ENCODE measurements at regions not wholly inside any gene's neighbourhood (a gene's known extent, or its start where the extent isn't known, plus 50 kb on each side); places are given as distances from the start of the nearest gene placed in this dataset.

DNA sequence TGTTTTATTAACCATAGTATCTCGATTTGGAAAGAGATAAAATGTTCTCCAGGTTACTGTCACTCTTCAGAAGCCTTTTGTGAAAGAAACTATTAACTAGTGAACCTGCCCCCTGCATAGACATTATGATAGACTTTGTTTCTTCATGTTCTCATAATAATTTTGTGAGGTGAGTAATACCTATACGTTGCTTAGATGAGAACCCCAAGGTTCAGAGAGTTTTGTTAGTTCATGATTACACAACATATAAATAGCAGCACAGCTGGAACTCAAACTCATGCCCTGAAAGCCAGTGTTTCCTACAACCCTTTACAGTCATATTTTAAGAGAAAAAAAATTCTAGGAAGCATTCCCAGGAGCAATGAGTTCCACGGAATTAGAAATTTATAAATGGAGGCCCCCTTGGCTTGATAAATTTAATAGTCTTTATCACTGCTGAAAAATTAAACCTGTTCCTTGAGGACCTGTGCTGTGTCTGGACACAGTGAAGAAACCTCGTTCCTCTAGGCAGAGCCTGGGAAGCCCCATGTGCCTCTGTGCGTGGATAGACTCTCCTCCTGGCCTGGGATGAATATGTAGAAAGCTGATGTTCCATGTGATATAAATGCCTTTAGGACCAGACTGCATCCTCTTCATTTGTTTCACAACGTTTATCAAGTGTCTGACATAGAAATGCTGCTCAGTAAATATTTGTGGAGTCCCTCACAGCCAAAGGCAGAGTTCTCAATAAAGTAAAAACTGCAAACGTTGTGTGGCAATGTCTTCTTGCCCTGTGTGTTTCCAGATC is 1257.0 kb upstream of the GYPC start:
- ChIA-PET CTCF (no interaction called here), POLR2A (no interaction called here)
- intact Hi-C loops (cut with micrococcal nuclease) = no loop called here
- H3K27me3 ChIP-seq (replicated peaks in 1 of 4; ENCODE audit: control extremely low read depth in 1 of 4, control insufficient read depth in 3 of 4, insufficient read depth in 4 of 4, low read length in 3 of 4) = no peaks in the 10 kb centered on the region
- no peak for TF ChIP-seq EZH2 (IDR thresholded peaks at IDR 0.05; ENCODE audit: borderline replicate concordance, insufficient read depth, low read depth, low read length, poor library complexity, severe bottlenecking)
- TF ChIP-seq, protein P1, sequence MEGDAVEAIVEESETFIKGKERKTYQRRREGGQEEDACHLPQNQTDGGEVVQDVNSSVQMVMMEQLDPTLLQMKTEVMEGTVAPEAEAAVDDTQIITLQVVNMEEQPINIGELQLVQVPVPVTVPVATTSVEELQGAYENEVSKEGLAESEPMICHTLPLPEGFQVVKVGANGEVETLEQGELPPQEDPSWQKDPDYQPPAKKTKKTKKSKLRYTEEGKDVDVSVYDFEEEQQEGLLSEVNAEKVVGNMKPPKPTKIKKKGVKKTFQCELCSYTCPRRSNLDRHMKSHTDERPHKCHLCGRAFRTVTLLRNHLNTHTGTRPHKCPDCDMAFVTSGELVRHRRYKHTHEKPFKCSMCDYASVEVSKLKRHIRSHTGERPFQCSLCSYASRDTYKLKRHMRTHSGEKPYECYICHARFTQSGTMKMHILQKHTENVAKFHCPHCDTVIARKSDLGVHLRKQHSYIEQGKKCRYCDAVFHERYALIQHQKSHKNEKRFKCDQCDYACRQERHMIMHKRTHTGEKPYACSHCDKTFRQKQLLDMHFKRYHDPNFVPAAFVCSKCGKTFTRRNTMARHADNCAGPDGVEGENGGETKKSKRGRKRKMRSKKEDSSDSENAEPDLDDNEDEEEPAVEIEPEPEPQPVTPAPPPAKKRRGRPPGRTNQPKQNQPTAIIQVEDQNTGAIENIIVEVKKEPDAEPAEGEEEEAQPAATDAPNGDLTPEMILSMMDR (IDR thresholded peaks at IDR 0.05) = no peak
- no peak overlapping the region for H3K27ac ChIP-seq (ENCODE audit: low read length in 2 of 2)
- Mint-ChIP-seq H3K27me3 (no peaks in the 10 kb centered on the region), H3K4me1 (no peaks in the 10 kb centered on the region), H3K27ac (no peak overlapping the region), H3K9me3 (ENCODE audit: insufficient read depth) (no peaks in the 10 kb centered on the region), H3K4me3 (no peak overlapping the region)
- no peaks in the 10 kb centered on the region for H3K4me1 ChIP-seq (ENCODE audit: control insufficient read depth in 2 of 2, insufficient read depth in 2 of 2, low read length in 2 of 2)
- peaks cover 0 to 3% (median 0%) of the 10 kb centered on the region in 3 donors for H3K9me3 ChIP-seq (ENCODE audit: control extremely low read depth in 1 of 3, control insufficient read depth in 2 of 3, insufficient read depth in 1 of 3, low read length in 2 of 3)
- H3K79me2 ChIP-seq (ENCODE audit: control insufficient read depth, insufficient read depth, low read length) = no peaks in the 10 kb centered on the region
- H3K36me3 ChIP-seq (replicated peaks in 1 of 2; ENCODE audit: control extremely low read depth in 1 of 2, control insufficient read depth in 1 of 2, extremely low read depth in 1 of 2, insufficient read depth in 2 of 2, low read length in 1 of 2) = no peaks in the 10 kb centered on the region
- no peaks in the 10 kb centered on the region for H4K20me1 ChIP-seq (ENCODE audit: control insufficient read depth, insufficient read depth, low read length, poor library complexity, severe bottlenecking)
- DNase-seq = no peak
- no peak overlapping the region for H2AFZ ChIP-seq (ENCODE audit: insufficient read depth, low read depth, low read length, poor library complexity, severe bottlenecking)
- no peak overlapping the region for H3K9ac ChIP-seq (ENCODE audit: low read length)
- 83% methylated on average over 1 of the region's 7 CpGs for WGBS (ENCODE audit: insufficient coverage)
- no peak overlapping the region for H3K4me2 ChIP-seq (replicated peaks; ENCODE audit: low read depth, low read length, poor library complexity, severe bottlenecking)
- no peak for ATAC-seq (ENCODE audit: low read depth)
- no peak overlapping the region for H3K4me3 ChIP-seq (ENCODE audit: control extremely low read depth in 1 of 5, extremely low read depth in 1 of 5, insufficient read depth in 1 of 5, low read depth in 2 of 5, low read length in 4 of 5)

DNA sequence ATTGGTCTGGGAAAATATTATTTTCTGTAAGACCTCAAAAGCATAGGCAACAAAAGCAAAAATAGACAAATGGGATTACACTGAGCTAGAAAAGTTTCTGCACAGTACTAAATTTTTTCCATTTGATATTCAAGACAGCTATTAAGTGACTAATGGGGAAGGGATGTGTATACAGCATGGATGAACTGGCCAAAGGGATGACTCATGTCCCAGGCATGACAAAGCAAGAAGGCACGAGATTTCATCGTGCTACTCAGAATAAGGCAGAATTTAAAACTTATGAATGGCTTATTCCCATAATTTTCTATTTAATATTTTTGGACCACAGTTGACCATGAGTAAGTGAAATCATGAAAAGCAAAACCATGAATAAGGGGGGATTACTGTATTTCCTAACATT is 1250.1 kb upstream of the GYPC start:
- H3K79me2 ChIP-seq (ENCODE audit: control insufficient read depth, insufficient read depth, low read length) = no peaks in the 10 kb centered on the region
- H2AFZ ChIP-seq (ENCODE audit: insufficient read depth, low read depth, low read length, poor library complexity, severe bottlenecking) = no peak overlapping the region
- Mint-ChIP-seq H3K4me3 (no peak overlapping the region), H3K4me1 (no peaks in the 10 kb centered on the region), H3K9me3 (ENCODE audit: insufficient read depth) (no peaks in the 10 kb centered on the region), H3K27ac (no peak overlapping the region), H3K27me3 (no peaks in the 10 kb centered on the region)
- ChIA-PET POLR2A (no interaction called here), CTCF (no interaction called here)
- H3K4me2 ChIP-seq (replicated peaks; ENCODE audit: low read depth, low read length, poor library complexity, severe bottlenecking) = no peak overlapping the region
- intact Hi-C loops (cut with micrococcal nuclease) = no loop called here
- H3K4me3 ChIP-seq (ENCODE audit: control extremely low read depth in 1 of 5, extremely low read depth in 1 of 5, insufficient read depth in 1 of 5, low read depth in 2 of 5, low read length in 4 of 5) = no peak overlapping the region
- TF ChIP-seq EZH2 (IDR thresholded peaks at IDR 0.05; ENCODE audit: borderline replicate concordance, insufficient read depth, low read depth, low read length, poor library complexity, severe bottlenecking) = no peak
- TF ChIP-seq, protein P1 (IDR thresholded peaks at IDR 0.05) = no peak
- ATAC-seq (ENCODE audit: low read depth) (no peak), DNase-seq (no peak)
- H3K4me1 ChIP-seq (ENCODE audit: control insufficient read depth in 2 of 2, insufficient read depth in 2 of 2, low read length in 2 of 2) = no peaks in the 10 kb centered on the region
- no peak overlapping the region for H3K27ac ChIP-seq (ENCODE audit: low read length in 2 of 2)
- no CpG with 5 or more reads among the region's 2 CpGs for WGBS (ENCODE audit: insufficient coverage)
- no peaks in the 10 kb centered on the region for H3K36me3 ChIP-seq (replicated peaks in 1 of 2; ENCODE audit: control extremely low read depth in 1 of 2, control insufficient read depth in 1 of 2, extremely low read depth in 1 of 2, insufficient read depth in 2 of 2, low read length in 1 of 2)
- no peaks in the 10 kb centered on the region for H4K20me1 ChIP-seq (ENCODE audit: control insufficient read depth, insufficient read depth, low read length, poor library complexity, severe bottlenecking)
- H3K27me3 ChIP-seq (replicated peaks in 1 of 4; ENCODE audit: control extremely low read depth in 1 of 4, control insufficient read depth in 3 of 4, insufficient read depth in 4 of 4, low read length in 3 of 4) = no peaks in the 10 kb centered on the region
- no peaks in the 10 kb centered on the region for H3K9me3 ChIP-seq (ENCODE audit: control extremely low read depth in 1 of 3, control insufficient read depth in 2 of 3, insufficient read depth in 1 of 3, low read length in 2 of 3)
- no peak overlapping the region for H3K9ac ChIP-seq (ENCODE audit: low read length)
